GM19395 (cell line): ENCODE measurements at regions not wholly inside any gene's neighbourhood (a gene's known extent, or its start where the extent isn't known, plus 50 kb on each side); places are given as distances from the start of the nearest gene placed in this dataset.
A peak's percentile ranks its signal among the peaks of the same experiment; 100 is the strongest.
"Not testable (repeated sequence)": the region's sequence is repeated elsewhere in the genome, so short reads cannot be mapped to it uniquely, and the experiment has no call there.

Source experiments
- ATAC-seq: cut with Tn5 transposase; IDR thresholded peaks from one replicate; pipeline ENCODE4 v1.9.1; 2021; ENCODE audit warnings: mild to moderate bottlenecking, moderate library complexity; ENCODE audit not compliant: unreplicated experiment

- ATAC-seq, result no peak
Measured at GRCh38 chr3:31321620-31322019, 211.1 kb upstream of the STT3B start.

DNA sequence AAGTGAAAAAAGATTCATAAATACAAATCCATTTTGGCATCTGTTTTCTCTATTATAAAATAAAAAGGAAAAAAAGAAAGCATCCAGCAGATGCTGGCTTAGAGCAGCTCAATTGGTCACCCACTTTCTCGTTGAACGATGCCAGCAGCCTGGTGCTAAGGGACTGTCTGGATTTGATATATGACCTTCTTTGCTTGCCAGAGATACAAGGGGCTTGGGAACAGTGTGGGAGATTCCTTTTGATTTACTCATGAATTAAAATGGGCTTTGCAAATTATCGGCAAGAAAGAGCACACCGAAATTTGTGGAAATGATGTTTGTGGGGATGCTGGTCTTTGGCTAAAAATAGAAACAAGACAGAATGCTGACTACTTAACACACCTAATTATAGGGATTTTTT lies 210.3 kb upstream of the STT3B start:
- ATAC-seq, result no peak

DNA sequence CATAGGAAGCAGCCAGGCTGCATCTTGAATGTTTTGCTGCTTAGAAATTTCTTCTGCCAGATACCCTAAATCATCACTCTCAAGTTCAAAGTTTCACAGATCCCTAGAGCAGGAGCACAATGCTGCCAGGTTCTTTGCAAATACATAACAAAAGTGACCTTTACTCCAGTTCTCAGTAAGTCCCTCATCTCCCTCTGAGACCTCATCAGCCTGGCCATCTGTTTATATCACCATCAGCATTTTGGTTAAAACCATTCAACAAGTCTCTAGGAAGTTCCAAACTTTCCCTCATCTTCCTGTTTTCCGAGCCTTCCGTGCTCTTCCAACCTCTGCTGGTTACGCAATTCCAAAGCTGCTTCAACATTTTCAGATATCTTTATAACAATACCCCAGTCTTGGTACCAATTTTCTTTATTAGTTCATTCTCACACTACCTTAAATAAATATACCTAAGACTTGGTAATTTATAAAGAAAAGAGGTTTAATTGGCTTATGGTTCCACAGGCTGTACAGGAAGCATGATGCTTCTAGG lies 204.8 kb upstream of the STT3B start:
- ATAC-seq, result not testable (repeated sequence)

GRCh38 chr3:31331278-31331677 lies 201.4 kb upstream of the STT3B start:
- no peak for ATAC-seq

DNA sequence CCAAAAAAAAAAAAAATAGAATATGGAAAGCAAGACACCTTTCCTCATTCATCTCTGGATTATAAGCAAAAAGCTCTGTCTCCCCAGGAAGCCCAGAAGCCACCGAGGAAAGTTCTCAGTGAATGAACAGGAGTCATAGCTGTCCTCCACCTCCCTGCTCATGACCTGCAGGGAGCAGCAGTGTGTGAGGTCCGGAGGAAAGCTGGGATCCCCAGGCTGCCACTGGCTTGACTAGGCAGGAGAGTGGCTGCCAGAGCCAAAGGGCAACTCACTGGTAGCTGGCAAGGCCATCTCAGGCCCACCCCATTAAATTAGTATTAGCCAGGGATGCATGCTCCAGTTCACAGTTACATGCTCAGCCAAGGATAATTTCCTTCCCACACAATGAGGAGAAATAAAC lies 191.6 kb upstream of the STT3B start:
- no peak for ATAC-seq

- no peak for ATAC-seq
Measured at GRCh38 chr3:31343075-31343474, 189.7 kb upstream of the STT3B start.

GRCh38 chr3:31345581-31345980 lies 187.1 kb upstream of the STT3B start:
- no peak for ATAC-seq

GRCh38 chr3:31346542-31346979 lies 186.2 kb upstream of the STT3B start:
- ATAC-seq, result no peak

DNA sequence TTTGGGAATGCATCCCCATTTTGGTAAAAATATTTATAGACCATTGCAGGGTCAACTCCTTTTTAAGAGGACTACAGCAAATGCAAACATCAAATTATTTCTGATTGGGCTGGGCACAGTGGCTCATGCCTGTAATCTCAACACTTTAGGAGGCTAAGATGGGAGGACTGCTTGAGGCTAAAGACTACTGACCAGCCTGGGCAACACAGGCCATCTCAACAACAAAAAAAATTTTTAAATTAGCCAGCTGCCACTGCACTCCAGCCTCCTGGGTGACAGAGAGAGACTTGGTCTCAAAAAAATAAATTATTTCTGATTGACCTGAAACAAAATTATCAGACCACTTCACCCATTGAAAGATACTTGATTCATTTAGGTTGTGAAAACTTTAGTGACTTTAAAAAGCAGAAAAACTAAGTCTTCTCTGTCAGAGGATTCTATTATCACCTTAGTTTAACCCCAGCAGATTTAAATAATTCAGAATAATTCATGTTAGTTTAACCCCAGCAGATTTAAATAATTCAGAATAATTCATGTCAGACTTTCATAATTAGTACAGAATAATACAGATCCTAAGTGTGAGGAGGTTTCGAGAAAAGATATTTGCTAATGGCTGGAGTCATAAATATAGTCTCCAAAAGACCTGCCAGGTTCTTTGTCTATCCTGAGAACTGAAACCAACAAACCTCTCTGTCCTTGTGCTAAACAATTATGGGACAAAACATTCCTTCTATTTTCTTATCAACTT lies 183.6 kb upstream of the STT3B start:
- ATAC-seq, result no peak

DNA sequence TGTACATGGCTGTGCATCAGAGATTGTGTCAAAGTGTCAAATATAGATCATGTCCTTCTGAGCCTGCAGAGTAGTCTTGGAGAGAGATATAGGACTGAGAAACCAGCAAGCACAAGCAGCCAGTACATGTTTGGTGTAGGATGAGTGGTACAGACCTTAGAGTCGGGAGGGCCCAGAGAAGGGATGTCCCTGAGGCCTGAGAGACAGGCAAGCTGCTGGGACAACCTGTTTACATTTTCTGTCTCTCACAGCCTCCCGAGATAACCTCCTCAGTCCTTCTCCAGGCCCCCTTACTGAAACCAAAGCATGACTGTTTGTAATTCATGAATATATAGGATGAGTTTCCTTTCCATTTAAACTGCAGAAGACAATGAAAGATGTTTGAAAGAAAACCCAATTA lies 182.4 kb upstream of the STT3B start:
- no peak for ATAC-seq

GRCh38 chr3:31352331-31352730 lies 180.4 kb upstream of the STT3B start:
- ATAC-seq, result no peak

- ATAC-seq, result no peak
Measured at GRCh38 chr3:31353166-31353565, 179.6 kb upstream of the STT3B start.

DNA sequence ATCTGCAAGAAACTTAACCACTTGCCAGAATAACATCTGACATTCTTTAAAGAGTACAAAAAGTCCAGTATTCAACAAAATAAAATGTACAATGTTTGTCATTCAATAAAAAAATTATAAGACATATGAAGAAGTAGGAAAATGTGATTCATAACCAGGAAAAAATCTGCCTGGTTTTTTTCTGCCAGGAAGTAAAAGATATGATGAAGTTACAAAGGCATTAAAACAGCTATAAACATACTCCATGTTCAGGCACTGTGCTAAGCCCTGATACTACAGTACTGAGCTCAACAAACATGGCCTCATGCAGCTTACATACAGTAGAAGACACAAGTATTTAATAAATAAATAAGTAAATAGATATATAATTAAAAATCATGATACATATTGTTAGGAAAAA lies 178.4 kb upstream of the STT3B start:
- ATAC-seq, result no peak

DNA sequence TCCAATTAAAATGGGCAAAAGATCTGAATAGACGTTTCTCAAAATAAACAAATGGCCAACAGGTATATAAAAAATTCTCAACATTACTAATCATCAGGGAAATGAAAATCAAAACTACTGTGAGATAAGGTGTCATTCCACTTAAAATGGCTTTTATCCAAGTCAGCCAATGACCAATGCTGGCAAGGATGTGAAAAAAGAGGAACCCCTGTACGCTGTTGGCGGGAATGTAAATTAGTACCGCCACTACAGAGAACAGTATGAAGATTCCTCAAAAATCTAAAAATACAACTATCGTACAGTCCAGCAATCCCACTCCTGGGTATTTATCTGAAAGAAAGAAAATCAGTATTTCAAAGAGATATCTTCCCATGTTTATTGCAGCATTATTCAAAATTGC lies 176.9 kb upstream of the STT3B start:
- ATAC-seq, result no peak

DNA sequence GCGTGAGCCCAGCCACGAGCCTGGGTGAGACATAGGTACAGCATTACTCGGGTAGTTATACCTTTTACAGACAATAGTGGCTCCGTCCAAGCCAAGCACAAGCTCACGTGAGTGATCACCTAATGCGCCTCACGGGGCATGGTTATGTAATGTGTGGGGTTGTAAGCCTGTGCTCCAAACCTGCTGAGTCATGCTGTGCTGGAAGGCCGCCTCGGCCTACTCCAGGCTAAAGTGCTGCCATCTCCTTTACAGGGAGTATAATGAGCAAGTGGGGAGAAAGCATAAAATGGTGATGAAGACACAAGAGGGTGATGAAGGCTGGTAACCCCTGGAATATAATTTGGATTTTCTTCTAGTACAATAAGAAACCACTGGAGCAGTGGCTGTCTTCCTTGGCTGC lies 175.8 kb upstream of the STT3B start:
- ATAC-seq, result no peak

- ATAC-seq, result no peak
Measured at GRCh38 chr3:31357451-31357850, 175.3 kb upstream of the STT3B start.

DNA sequence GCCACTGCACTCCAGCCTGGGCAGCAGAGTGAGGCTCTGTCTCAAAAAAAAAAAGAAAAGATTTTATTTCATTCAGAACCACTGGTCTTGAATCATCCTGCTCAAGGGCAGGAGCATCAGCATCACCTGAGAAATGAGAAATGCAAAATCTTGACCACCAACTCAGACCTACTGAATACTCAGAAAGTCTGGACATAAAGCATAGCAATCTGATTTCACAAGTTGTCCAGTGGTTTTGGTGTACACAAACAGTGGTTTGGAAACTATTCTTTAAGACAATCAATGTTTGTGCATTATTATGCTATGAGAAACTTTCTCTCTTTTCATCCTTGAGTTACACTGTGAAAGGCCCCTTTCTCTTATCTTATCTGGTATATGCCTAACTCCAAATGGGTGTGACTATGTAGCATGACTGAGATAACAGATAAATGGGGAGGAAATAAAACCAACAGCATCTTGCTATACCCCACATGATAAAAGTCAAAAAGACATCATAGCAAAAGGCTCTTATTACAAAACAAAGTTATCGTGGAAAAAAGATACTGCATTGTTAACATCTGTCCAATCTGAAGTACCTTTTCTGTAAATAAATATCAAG lies 174.2 kb upstream of the STT3B start:
- ATAC-seq, result peak; percentile 47

GRCh38 chr3:31361371-31362273 lies 171.1 kb upstream of the STT3B start:
- no peak for ATAC-seq

GRCh38 chr3:31364188-31364587 lies 168.5 kb upstream of the STT3B start:
- ATAC-seq, result no peak

DNA sequence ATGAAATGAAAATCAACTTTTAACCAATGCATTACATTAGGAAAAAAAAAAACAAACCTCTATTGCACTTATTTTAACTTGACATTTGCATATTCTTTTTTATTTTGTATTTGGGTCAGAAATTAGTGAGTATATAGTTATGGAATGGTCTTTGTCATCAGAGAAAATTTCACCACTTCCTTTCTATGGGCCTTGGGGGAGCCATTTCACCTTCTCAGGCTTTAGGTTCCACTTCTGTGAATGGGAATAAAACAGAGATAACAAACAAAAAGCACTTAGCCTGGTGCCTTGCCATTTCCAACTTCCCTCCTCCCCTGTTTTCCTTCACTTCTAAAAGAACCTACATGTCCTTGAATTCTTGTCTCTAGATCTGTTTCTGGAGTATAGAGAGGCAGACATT lies 168.0 kb upstream of the STT3B start:
- ATAC-seq, result no peak

GRCh38 chr3:31367518-31367917 lies 165.2 kb upstream of the STT3B start:
- ATAC-seq, result no peak
